HFF-Myc (cell line): ENCODE measurements at regions not wholly inside any gene's neighbourhood (a gene's known extent, or its start where the extent isn't known, plus 50 kb on each side); places are given as distances from the start of the nearest gene placed in this dataset.
"Not testable (repeated sequence)": the region's sequence is repeated elsewhere in the genome, so short reads cannot be mapped to it uniquely, and the experiment has no call there.

Experiments used
- DNase-seq: peaks from one replicate; pipeline ENCODE4 v3.0.0-alpha.2; 2011; ENCODE audit warnings: low read depth; ENCODE audit errors: extremely low read depth
- H3K4me3 ChIP-seq: replicated peaks from 2 replicates; pipeline ENCODE4 v1.5.1; 2011; ENCODE audit warnings: low read depth, mild to moderate bottlenecking, control low read depth, low read length
- CTCF ChIP-seq: IDR thresholded peaks from 2 replicates; pipeline ENCODE4 v1.5.1; 2012; ENCODE audit warnings: mild to moderate bottlenecking, low read depth, low read length, control low read depth; ENCODE audit errors: missing control alignments

- no peak overlapping the region for H3K4me3 ChIP-seq
- DNase-seq, result no peak
- no peak for TF ChIP-seq CTCF
These were observed 1147.1 kb upstream of the LRRTM3 start for GRCh38 chr10:65778753-65779152.

DNA sequence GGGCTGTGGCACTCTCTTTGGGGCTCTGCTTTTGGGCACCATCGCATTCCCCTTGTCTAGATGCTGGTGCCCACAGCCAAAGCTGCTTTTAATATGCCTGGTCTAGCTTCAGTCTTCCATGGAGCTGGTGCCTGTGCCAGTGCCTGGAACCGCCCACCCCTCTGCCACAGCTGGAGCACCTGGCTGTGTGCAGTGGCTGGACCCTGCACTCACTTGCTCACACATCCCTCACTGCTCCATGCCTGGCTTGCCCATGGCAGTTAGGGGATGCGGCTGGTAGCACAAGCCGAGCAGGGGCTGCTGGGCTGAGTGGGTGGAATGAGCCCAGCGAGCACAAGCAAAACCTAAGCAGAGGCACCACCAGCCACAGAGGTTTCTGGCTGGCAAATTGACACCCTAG lies 1145.9 kb upstream of the LRRTM3 start:
- no peak for DNase-seq
- TF ChIP-seq CTCF, result no peak

GRCh38 chr10:65786279-65786678 lies 1139.6 kb upstream of the LRRTM3 start:
- H3K4me3 ChIP-seq, result no peak overlapping the region
- DNase-seq, result no peak
- no peak for TF ChIP-seq CTCF

More for the DNA sequence above, 1145.9 kb upstream of the LRRTM3 start:
- no peak overlapping the region for H3K4me3 ChIP-seq

- no peak for DNase-seq
- TF ChIP-seq CTCF, result no peak
- no peak overlapping the region for H3K4me3 ChIP-seq
These were observed 1138.3 kb upstream of the LRRTM3 start for GRCh38 chr10:65787571-65787970.

DNA sequence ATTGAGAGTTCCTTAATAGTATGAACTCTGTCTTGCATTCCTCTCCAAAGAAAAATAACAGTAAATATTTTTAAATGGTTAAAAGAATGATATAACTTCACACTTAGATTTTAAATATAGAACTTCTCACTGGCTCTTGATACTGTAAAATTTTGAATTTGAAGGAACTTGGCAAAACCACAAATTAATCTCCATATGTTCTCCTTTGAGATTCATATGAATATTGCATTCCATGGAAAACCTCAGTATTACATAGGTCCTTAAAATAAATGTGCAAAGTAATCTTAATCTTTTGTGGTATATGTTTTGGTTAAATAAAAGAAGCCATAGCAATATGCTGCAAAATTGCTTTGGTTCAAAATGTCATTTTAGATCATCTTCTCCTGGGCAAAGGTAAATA lies 1137.6 kb upstream of the LRRTM3 start:
- H3K4me3 ChIP-seq, result no peak overlapping the region
- DNase-seq, result no peak
- no peak for TF ChIP-seq CTCF

DNA sequence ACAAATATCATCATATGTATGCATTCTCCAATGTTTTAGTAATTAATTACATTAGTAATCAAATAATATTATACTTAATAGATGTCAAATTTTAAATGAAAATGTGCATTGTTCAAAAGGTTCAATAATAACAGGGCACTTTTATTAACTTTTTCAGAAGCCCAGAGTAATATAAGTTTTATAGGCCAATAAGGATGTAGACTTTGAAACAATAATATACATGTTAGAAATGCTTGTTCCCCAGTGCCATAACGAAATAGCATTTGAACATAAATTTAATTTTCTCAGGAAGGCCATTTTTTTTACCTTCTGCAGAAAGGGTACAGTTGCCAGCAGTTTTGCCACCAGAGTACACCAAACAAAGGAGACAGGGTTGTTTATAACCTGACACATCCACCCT lies 1133.9 kb upstream of the LRRTM3 start:
- DNase-seq, result no peak
- no peak for TF ChIP-seq CTCF
- H3K4me3 ChIP-seq, result no peak overlapping the region

- no peak for TF ChIP-seq CTCF
- DNase-seq, result no peak
- no peak overlapping the region for H3K4me3 ChIP-seq
These were observed 1132.0 kb upstream of the LRRTM3 start for GRCh38 chr10:65793738-65794425.

- not testable (repeated sequence) for H3K4me3 ChIP-seq, DNase-seq
These were observed 1131.0 kb upstream of the LRRTM3 start for GRCh38 chr10:65794861-65795260.
